ENCODE measurements at regions not wholly inside any gene's neighbourhood (a gene's known extent, or its start where the extent isn't known, plus 50 kb on each side); places are given as distances from the start of the nearest gene placed in this dataset.

- H3K4me3 ChIP-seq (ENCODE audit: low read length): no peak overlapping the region
- no peak for DNase-seq (ENCODE audit: low read depth)
- TF ChIP-seq, protein P1, sequence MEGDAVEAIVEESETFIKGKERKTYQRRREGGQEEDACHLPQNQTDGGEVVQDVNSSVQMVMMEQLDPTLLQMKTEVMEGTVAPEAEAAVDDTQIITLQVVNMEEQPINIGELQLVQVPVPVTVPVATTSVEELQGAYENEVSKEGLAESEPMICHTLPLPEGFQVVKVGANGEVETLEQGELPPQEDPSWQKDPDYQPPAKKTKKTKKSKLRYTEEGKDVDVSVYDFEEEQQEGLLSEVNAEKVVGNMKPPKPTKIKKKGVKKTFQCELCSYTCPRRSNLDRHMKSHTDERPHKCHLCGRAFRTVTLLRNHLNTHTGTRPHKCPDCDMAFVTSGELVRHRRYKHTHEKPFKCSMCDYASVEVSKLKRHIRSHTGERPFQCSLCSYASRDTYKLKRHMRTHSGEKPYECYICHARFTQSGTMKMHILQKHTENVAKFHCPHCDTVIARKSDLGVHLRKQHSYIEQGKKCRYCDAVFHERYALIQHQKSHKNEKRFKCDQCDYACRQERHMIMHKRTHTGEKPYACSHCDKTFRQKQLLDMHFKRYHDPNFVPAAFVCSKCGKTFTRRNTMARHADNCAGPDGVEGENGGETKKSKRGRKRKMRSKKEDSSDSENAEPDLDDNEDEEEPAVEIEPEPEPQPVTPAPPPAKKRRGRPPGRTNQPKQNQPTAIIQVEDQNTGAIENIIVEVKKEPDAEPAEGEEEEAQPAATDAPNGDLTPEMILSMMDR (IDR thresholded peaks at IDR 0.05; ENCODE audit: insufficient read depth, low read depth, low read length, missing control alignments): no peak
Measured at GRCh38 chr14:48853159-48853558, 733.0 kb downstream of the RPS29 start.

DNA sequence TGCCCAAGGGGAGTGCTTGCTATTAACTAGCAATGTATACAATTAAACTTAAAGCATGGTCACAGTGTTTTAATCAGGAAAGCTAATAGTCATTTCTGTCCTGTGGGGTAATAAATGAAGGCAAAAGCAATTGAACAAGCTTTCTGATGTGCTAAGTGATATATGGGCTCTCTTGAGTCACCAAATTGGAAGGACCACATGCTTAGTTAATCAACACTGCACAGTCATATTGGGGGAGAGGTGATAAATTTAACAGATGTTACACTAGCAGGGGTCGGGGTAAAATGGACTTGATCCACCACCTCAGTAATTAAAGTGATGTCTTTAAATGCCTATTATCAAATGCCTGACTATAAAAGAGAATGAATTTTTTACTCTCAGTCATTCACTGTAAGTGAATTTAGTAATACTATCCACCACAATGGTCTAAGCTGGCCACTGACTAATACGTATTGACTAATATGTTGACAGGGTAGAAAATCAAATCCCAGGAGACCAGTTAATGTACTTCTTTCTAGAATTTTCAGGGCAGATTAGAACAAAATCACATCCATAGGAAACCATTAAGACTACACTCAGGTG lies 736.3 kb downstream of the RPS29 start:
- no peak overlapping the region for H3K4me3 ChIP-seq (ENCODE audit: low read length)
- no peak for DNase-seq (ENCODE audit: low read depth)
- TF ChIP-seq, protein P1 (IDR thresholded peaks at IDR 0.05; ENCODE audit: insufficient read depth, low read depth, low read length, missing control alignments): no peak

- TF ChIP-seq, protein P1 (IDR thresholded peaks at IDR 0.05; ENCODE audit: insufficient read depth, low read depth, low read length, missing control alignments): no peak
- DNase-seq (ENCODE audit: low read depth): no peak
- H3K4me3 ChIP-seq (ENCODE audit: low read length): no peak overlapping the region
Measured at GRCh38 chr14:48842785-48843184, 743.4 kb downstream of the RPS29 start.

- no peak for DNase-seq (ENCODE audit: low read depth)
- H3K4me3 ChIP-seq (ENCODE audit: low read length): no peak overlapping the region
- TF ChIP-seq, protein P1 (IDR thresholded peaks at IDR 0.05; ENCODE audit: insufficient read depth, low read depth, low read length, missing control alignments): no peak
Measured at GRCh38 chr14:48826058-48826457, 760.1 kb downstream of the RPS29 start.

DNA sequence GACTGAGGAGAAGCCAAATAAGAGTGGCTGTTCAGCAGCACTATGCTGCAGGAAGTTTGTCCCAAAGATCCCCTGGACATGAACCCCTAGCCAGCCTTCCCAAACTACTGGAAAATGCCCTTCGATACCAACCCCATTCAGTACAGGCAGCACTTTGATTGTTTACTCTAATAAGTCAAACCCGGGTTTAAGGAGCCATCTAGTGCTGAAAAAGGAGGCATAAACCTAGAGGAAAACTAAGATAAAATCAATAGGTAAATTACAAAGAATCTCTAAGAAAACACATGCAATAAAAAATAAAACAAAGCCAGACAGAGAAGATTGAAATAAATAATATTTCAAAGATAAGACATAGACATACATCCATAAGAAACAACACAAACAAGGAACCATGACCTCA lies 771.6 kb downstream of the RPS29 start:
- no peak for DNase-seq (ENCODE audit: low read depth)

DNA sequence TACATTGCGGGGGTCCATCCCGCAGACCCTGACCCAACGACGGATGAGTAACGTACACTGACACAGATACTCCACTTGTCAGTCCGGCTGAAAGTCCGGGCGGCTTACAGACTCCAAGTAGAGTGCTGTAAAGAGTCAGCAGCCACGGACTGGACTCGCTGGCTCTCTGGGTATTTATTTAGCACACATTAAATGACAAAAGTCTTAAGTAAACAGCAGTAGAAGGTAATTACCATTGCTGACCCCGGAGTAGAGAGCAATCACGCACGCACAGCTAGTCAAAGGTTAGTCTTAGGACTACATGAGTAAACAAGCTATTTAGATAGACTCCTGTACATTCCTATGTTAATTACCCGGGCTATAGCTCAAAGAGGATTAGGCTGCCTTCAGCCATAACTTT lies 780.9 kb downstream of the RPS29 start:
- no peak overlapping the region for H3K4me3 ChIP-seq (ENCODE audit: low read length)
- TF ChIP-seq, protein P1 (IDR thresholded peaks at IDR 0.05; ENCODE audit: insufficient read depth, low read depth, low read length, missing control alignments): no peak
- DNase-seq (ENCODE audit: low read depth): no peak

More for the DNA sequence above, 771.6 kb downstream of the RPS29 start:
- H3K4me3 ChIP-seq (ENCODE audit: low read length): no peak overlapping the region
- TF ChIP-seq, protein P1 (IDR thresholded peaks at IDR 0.05; ENCODE audit: insufficient read depth, low read depth, low read length, missing control alignments): no peak

DNA sequence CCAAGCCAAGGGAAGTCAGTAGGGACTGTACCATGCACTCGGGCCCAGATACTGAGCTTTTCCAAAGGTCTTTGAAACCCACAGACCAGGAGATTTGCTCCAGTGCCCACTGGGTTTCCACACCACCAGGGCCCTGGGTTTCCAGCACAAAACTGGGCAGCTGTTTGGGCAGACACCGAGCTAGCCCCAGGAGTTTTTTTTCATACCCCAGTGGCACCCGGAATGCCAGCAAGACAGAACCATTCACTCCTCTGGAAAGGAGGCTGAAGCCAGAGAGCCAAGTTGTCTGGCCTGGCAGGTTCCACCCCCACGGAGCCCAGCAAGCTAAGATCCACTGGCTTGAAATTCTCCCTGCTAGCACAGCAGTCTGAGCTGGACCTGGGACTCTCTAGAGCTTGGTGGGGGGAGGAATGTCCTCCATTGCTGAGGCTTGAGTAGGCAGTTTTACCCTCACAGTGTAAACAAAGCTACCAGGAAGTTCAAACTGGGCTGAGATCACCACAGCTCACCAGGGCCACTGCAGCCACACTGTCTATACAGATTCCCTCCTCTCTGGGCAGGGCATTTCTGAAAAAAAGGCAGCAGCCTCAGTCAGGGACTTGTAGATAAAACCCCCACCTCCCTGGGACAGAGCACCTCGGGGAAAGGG lies 793.7 kb downstream of the RPS29 start:
- DNase-seq (ENCODE audit: low read depth): no peak
- no peak overlapping the region for H3K4me3 ChIP-seq (ENCODE audit: low read length)
- TF ChIP-seq, protein P1 (IDR thresholded peaks at IDR 0.05; ENCODE audit: insufficient read depth, low read depth, low read length, missing control alignments): no peak

Data from epithelial cell of esophagus (primary cell).